Thyroid gland (tissue), 4 donors: ENCODE measurements at regions not wholly inside any gene's neighbourhood (a gene's known extent, or its start where the extent isn't known, plus 50 kb on each side); places are given as distances from the start of the nearest gene placed in this dataset.

ENCODE experiments used
- DNase-seq, 2 donors: peaks; one replicate each; pipeline ENCODE4 v3.0.0-alpha.2; 2019
- H3K27ac ChIP-seq, 3 donors: fragments of 200-600 bp; sonication (generic); 1 replicate in 2 of 3; 2 replicates in 1 of 3; pipeline ENCODE4 v1.5.1; 2016 to 2019; ENCODE audit warnings: mild to moderate bottlenecking in 1 of 3, moderate library complexity in 1 of 3
- H3K27me3 ChIP-seq: fragments of 200-600 bp; sonication (generic); one replicate; pipeline ENCODE4 v1.5.1; 2019
- H3K36me3 ChIP-seq, 2 donors: fragments of 200-600 bp; sonication (generic); one replicate each; pipeline ENCODE4 v1.5.1; 2016 to 2019
- H3K4me1 ChIP-seq, 2 donors: fragments of 200-600 bp; sonication (generic); one replicate each; pipeline ENCODE4 v1.5.1; 2017 to 2019
- H3K4me3 ChIP-seq, 3 donors: fragments of 200-600 bp; sonication (generic); replicated peaks in 1 of 3; 1 replicate in 2 of 3; 2 replicates in 1 of 3; pipeline ENCODE4 v1.5.1; 2016; ENCODE audit warnings: mild to moderate bottlenecking in 1 of 3
- H3K9me3 ChIP-seq: fragments of 200-600 bp; sonication (generic); one replicate; pipeline ENCODE4 v1.5.1; 2017
- POLR2A ChIP-seq, 2 donors: fragments of 450-650 bp; IDR thresholded peaks; one replicate each; pipeline ENCODE4 v1.6.1; 2017; ENCODE audit warnings: antibody characterized with exemption in 2 of 2, mild to moderate bottlenecking in 2 of 2, moderate library complexity in 1 of 2
- WGBS, 2 donors: methylation state at CpG; one replicate each; pipeline ENCODE4 v1.1.5; 2017; 5-methylcytosine and 5-hydroxymethylcytosine counted together
- intact Hi-C: fragments of 100-400 bp; cut with DNase I; formaldehyde crosslinking; loops from one replicate; pipeline ENCODE4 v1.15.1; 2023
- TF ChIP-seq, protein P1 (sequence below), 6 experiments: fragments of 200-600 bp in 3 of 6; fragments of 450-650 bp in 3 of 6; sonication (generic) in 3 of 6; IDR thresholded peaks; one replicate each; pipeline ENCODE4 v1.5.1; 2016 to 2019; ENCODE audit warnings: antibody characterized with exemption in 6 of 6, mild to moderate bottlenecking in 2 of 6, inconsistent platforms in 1 of 6, moderate library complexity in 1 of 6

- intact Hi-C loops = no loop called here
- Histone ChIP-seq H3K9me3 (no peaks in the 10 kb centered on the region), H3K27me3 (no peaks in the 10 kb centered on the region), H3K4me1 (no peaks in the 10 kb centered on the region), H3K36me3 (no peaks in the 10 kb centered on the region), H3K27ac (no peak overlapping the region), H3K4me3 (no peak overlapping the region)
- TF ChIP-seq, protein P1, sequence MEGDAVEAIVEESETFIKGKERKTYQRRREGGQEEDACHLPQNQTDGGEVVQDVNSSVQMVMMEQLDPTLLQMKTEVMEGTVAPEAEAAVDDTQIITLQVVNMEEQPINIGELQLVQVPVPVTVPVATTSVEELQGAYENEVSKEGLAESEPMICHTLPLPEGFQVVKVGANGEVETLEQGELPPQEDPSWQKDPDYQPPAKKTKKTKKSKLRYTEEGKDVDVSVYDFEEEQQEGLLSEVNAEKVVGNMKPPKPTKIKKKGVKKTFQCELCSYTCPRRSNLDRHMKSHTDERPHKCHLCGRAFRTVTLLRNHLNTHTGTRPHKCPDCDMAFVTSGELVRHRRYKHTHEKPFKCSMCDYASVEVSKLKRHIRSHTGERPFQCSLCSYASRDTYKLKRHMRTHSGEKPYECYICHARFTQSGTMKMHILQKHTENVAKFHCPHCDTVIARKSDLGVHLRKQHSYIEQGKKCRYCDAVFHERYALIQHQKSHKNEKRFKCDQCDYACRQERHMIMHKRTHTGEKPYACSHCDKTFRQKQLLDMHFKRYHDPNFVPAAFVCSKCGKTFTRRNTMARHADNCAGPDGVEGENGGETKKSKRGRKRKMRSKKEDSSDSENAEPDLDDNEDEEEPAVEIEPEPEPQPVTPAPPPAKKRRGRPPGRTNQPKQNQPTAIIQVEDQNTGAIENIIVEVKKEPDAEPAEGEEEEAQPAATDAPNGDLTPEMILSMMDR (IDR thresholded peaks at IDR 0.05) = no peak
- no peak for TF ChIP-seq POLR2A (IDR thresholded peaks at IDR 0.05)
- DNase-seq = no peak
Observed at GRCh38 chr16:35523991-35524390, 2064.6 kb downstream of the TP53TG3F start.

DNA sequence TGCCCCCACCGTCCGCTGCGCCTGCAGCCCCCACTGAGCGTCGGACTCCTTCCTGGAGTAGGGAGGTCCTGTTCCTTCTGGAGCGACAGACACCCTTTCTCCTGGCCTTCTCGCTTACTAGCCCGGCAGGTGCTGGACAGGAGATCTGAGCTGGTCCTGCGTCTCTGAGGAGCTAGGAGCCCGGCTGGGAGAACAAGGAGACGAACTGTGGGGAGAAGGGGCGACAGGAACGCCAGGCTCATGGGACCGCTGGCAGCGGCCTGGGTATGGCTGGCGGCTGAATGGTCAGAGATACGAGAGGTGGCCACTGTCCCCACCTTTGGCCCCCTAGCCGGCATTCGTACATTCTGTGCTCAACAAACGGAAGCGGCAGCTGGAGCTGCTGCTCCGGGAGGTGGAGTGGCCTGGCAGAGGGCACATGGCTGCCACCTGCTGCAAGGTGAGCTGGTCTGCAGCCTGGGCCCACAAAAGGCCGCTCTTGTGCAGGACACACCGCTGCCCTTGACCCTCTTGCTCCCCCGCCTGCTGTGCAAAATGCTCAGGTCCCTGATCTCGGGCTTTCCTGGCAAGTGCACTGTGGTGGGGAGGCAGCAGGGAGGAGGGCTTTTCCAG is 2066.7 kb downstream of the TP53TG3F start:
- WGBS, 2 donors = 79 to 86% methylated on average over 20 to 25 of the region's 26 CpGs
- intact Hi-C loops = no loop called here
- DNase-seq = no peak

GRCh38 chr16:35532576-35532975 is 2073.2 kb downstream of the TP53TG3F start:
- H3K4me3 ChIP-seq = no peak overlapping the region
- TF ChIP-seq, protein P1 (IDR thresholded peaks at IDR 0.05) = no peak
- TF ChIP-seq POLR2A (IDR thresholded peaks at IDR 0.05) = no peak
- no peak for DNase-seq
- no peaks in the 10 kb centered on the region for H3K9me3 ChIP-seq
- whole genome bisulfite sequencing, 2 donors = 74 to 77% methylated on average over 4 of the region's 4 CpGs
- H3K4me1 ChIP-seq = no peaks in the 10 kb centered on the region
- intact Hi-C loops = no loop called here
- no peaks in the 10 kb centered on the region for H3K36me3 ChIP-seq
- no peaks in the 10 kb centered on the region for H3K27me3 ChIP-seq
- H3K27ac ChIP-seq = no peak overlapping the region

More for the DNA sequence above, 2066.7 kb downstream of the TP53TG3F start:
- Histone ChIP-seq H3K9me3 (no peaks in the 10 kb centered on the region), H3K27ac (no peak overlapping the region), H3K36me3 (no peaks in the 10 kb centered on the region), H3K4me3 (no peak overlapping the region), H3K4me1 (no peaks in the 10 kb centered on the region), H3K27me3 (no peaks in the 10 kb centered on the region)
- TF ChIP-seq, protein P1 (IDR thresholded peaks at IDR 0.05) = no peak
- TF ChIP-seq POLR2A (IDR thresholded peaks at IDR 0.05) = no peak

DNA sequence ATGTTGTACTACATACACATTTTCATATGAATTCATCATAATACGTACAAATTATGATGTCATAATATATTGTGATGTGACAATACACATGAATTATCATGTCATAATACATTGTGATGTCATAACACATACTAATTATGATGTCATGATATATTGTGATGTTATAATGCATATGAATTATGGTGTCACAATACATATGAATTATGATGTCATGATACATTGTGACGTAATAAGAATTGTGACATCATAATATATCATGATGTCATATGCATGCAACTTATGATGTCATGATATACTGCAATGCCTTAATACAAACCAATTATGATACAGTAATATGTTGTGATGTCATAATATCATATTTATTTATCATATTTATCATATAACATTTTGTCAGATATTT is 2074.3 kb downstream of the TP53TG3F start:
- DNase-seq = no peak
- 83 to 87% methylated on average over 2 of the region's 2 CpGs for WGBS, 2 donors
- Histone ChIP-seq H3K36me3 (no peaks in the 10 kb centered on the region), H3K27ac (no peak overlapping the region), H3K4me3 (no peak overlapping the region), H3K9me3 (no peaks in the 10 kb centered on the region), H3K4me1 (no peaks in the 10 kb centered on the region), H3K27me3 (no peaks in the 10 kb centered on the region)
- intact Hi-C loops = no loop called here
- TF ChIP-seq, protein P1 (IDR thresholded peaks at IDR 0.05) = no peak
- no peak for TF ChIP-seq POLR2A (IDR thresholded peaks at IDR 0.05)

- intact Hi-C loops = no loop called here
- DNase-seq = no peak
- Histone ChIP-seq H3K4me3 (no peak overlapping the region), H3K9me3 (no peaks in the 10 kb centered on the region), H3K27ac (no peak overlapping the region), H3K36me3 (no peaks in the 10 kb centered on the region), H3K4me1 (no peaks in the 10 kb centered on the region), H3K27me3 (no peaks in the 10 kb centered on the region)
- 74 to 83% methylated on average over 12 to 27 of the region's 27 CpGs for whole genome bisulfite sequencing, 2 donors
- no peak for TF ChIP-seq POLR2A (IDR thresholded peaks at IDR 0.05)
- TF ChIP-seq, protein P1 (IDR thresholded peaks at IDR 0.05) = no peak
Observed at GRCh38 chr16:35543486-35543885, 2084.1 kb downstream of the TP53TG3F start.
